RPMI8226 (cell line): ENCODE measurements at regions not wholly inside any gene's neighbourhood (a gene's known extent, or its start where the extent isn't known, plus 50 kb on each side); places are given as distances from the start of the nearest gene placed in this dataset.
A peak's percentile ranks its signal among the peaks of the same experiment; 100 is the strongest.
"Not testable (repeated sequence)": the region's sequence is repeated elsewhere in the genome, so short reads cannot be mapped to it uniquely, and the experiment has no call there.

Experiments
- DNase-seq: peaks from one replicate; pipeline ENCODE4 v3.0.0-alpha.2; 2015

- peak; percentile 29 for DNase-seq
These were observed 421.5 kb upstream of the MEIS1 start for GRCh38 chr2:66013456-66013855.

GRCh38 chr2:66003931-66004330 lies 431.0 kb upstream of the MEIS1 start:
- DNase-seq: no peak

DNA sequence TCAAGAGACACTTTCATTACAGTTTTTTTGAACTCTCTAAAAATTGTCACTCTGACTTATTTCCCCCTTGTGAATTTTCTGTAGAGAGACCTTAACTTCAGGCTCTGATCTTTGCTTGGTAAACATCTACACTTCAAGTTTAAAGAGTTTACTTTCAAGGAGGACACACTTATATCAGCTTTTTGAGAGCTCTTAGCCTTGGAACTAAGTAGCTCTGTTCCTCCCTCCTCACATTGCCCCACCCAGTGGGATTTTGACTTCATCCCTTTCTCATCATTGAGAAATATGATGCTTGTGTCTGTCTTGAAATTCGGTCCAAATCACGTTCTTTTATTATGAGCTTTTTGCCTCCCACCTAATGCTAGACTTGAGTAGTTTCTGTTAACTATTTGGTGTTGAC lies 433.4 kb upstream of the MEIS1 start:
- no peak for DNase-seq

DNA sequence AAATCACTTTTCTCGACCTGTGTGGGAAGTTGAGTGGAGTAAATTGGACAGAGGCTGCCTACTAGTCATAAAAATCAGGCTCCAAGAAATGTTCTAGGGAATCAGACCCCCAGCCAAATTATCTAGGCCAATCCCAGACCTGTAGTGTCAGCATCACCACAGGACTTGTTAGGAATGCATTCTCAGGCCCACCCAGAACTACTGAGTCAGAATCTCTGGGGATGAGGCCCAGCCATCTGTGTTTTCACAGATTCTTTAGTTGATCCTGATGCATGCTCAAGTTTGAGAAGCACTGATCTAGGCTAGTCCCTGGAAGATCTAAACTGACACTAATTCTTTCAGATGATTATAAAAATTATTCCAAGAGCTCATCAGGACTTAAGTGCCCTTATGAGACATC lies 434.0 kb upstream of the MEIS1 start:
- DNase-seq: no peak

GRCh38 chr2:65999796-66000195 lies 435.1 kb upstream of the MEIS1 start:
- no peak for DNase-seq

- no peak for DNase-seq
These were observed 435.8 kb upstream of the MEIS1 start for GRCh38 chr2:65999103-65999502.

DNA sequence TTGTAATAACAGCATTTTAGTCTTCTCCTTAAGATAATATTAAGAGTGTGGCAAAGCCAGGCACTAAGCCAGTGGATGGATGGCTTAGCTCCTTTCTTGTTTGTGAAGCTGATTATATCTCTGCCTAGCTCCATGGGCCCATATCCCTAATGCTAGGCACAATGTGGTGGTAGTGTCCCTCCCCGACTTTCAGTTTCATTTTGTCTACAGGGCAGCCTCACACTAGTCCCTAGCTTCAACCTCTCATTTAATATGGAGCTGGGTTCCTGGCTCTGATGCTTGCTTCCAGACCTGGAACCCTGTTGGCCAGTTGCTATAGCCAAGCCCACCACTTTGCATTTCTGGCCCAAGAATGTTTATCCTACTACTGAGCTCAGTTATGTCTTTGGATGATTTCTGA lies 437.0 kb upstream of the MEIS1 start:
- peak; percentile 57 for DNase-seq

GRCh38 chr2:65992198-65992554 lies 442.7 kb upstream of the MEIS1 start:
- no peak for DNase-seq

GRCh38 chr2:65991381-65992197 lies 443.3 kb upstream of the MEIS1 start:
- no peak for DNase-seq

- peak; percentile 55 for DNase-seq
These were observed 448.9 kb upstream of the MEIS1 start for GRCh38 chr2:65985986-65986385.

- DNase-seq: peak; percentile 66
These were observed 454.4 kb upstream of the MEIS1 start for GRCh38 chr2:65980531-65980930.

DNA sequence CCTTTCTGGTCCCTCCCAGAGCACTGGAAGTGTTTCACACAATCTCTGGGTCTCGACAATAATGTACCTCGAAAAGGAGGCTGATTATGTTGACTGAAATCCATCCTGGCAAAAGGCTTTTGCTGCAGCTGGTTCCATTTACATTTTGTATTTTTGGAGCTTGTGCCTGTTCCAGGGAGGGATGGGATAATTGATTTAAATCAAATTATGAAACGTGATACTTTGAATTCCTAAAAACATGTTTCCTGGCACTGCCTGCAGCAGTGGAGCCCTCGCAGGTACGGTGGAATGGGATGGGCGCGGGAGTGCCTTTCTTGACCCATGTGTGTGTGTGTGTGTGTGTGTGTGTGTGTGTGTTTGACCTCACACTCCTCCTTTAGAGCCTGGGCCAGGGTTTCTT lies 455.5 kb upstream of the MEIS1 start:
- no peak for DNase-seq

DNA sequence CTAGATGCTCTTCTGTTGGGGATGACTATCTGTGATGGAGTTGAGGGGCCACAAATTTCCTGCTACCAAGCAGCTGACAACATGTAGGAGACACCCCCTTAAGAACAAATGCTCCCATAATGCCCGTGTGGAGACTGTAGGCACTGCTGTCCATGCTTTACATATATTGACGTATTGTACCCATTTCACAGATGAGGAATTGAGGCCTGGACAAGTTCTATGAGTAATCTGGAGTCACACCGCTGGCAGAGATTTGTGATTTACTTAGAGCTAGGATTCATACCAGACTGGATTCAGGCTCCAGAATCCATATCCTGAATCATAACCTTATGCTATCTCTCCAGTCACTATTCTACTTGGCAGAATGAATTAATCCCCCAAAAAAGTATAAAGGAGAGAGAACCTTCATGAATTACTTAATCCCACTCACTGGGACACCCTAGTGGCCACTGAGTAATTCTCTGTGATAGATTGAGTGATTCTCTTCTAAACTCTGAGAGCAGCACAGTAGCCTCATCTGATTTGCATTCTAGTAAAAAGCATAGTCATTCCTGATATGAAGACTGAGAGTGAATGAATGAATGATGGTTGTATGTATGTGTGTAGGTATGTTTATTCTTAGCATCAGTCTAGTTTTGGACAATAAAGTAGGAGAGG lies 460.7 kb upstream of the MEIS1 start:
- no peak for DNase-seq

DNA sequence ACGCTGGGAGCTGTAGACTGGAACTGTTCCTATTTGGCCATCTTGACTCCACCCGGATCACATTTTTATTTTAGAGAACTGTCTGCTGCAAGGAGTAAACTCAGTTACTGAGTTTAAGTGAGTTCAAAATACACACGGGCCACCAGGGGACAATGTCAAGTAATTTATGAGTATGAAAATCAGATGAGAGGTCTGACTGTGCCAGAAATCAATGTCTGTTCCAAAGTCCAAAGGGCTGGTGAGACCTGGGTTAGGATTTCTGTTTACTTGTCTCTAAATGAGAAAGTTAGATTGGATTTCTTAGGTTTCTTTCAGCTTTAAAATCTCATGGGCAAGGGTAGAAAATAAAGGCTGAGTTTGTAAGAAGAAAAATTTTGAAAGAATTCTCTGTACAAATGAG lies 465.8 kb upstream of the MEIS1 start:
- no peak for DNase-seq

- not testable (repeated sequence) for DNase-seq
These were observed 471.6 kb upstream of the MEIS1 start for GRCh38 chr2:65963303-65963702.

- DNase-seq: no peak
These were observed 474.0 kb upstream of the MEIS1 start for GRCh38 chr2:65960953-65961352.

DNA sequence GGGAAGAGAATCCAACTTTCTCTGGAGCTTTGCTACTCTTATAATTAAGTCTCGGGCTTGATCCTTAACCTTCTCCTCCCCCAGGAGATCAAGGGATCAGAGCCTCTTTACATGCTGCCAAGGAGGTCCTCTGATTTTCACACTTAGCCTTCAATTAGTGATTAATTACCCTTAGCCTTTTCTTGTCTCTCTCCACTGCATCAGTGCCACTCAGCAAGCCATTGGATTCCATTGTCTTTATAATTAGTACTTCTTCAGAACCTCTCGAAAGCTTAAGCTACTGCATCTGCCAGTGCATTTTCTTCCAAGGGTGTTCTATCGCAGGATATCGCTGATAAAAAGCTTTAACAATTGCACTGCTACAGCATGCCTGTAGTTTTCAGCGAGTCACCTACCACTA lies 477.0 kb upstream of the MEIS1 start:
- DNase-seq: no peak

- no peak for DNase-seq
These were observed 477.5 kb upstream of the MEIS1 start for GRCh38 chr2:65957454-65957853.

DNA sequence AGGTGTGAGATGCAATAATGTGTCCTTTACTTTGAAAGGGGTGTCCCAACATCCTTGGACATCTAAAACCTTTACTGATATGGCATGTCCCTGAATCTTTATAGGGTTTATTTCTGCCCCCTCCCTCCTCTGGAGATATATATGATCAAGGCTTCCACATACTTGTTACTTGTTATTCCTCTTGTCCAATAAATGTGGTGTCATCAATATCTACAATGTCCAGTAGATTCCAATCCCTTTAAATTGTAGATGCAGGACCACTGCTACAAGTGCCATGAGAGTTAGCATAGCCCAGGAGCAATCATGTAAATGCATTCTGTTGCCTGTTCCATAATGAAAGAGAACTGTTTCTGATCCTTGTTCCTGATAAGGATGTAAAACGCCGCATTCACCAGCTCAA lies 479.7 kb upstream of the MEIS1 start:
- DNase-seq: no peak

DNA sequence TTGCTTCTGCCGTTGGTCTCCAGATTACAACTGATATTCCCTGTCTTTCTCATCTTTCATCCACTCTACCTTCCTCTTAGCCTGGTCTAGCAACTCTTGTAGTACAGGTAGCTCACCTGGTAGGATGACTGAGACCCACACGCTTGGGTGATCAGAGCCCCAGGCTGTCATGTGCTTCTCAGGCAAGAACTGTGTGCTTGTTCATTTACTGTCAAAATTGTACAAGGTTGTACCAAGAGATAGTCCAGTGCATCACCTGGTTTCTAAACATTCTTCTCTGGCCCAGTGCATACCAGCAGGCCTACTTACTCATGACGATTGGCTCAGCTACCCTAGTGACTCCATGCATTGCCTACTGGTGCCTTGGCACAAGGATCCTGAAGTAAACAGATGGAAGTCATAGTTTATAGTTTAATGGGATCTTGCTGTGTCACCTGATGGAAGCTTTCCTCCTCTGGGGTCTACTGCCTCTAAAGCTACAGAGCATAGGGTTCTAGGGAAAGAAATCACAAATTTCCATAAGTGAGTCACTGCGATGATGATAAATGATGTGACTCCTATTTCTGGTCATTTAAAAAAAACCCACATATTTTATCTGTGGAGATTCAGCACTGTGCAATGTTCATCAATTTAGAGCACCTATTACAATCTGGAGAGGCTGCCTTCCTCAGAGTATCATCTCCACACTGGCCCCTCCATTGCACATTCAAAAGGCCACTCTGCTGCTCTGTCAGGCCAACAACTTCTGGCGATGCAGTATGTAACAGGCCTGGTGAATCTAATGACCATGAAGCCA lies 481.8 kb upstream of the MEIS1 start:
- DNase-seq: no peak

DNA sequence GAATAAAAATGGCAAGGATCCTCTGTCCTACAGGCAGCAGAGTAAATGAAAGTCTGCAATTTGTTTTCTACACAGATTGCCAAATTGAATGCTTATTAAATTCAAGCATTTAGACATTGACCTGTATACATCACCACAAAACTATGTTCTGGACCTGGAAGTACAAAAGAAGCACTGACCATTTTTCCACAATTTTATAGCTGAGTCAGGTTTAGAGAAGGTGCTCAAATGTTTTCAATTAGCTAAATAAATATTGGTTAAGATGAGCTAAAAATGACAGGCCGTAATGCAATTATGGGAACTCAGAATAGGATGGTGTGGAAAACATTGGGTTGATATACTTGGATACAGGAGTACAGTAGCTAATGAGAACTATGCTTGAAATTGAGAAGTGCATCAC lies 490.7 kb upstream of the MEIS1 start:
- no peak for DNase-seq

GRCh38 chr2:65943099-65943786 lies 491.7 kb upstream of the MEIS1 start:
- no peak for DNase-seq

- no peak for DNase-seq
These were observed 494.1 kb upstream of the MEIS1 start for GRCh38 chr2:65940856-65941255.
